WTC11 (cell line): ENCODE measurements at regions not wholly inside any gene's neighbourhood (a gene's known extent, or its start where the extent isn't known, plus 50 kb on each side); places are given as distances from the start of the nearest gene placed in this dataset.

ENCODE experiments used
- ATAC-seq: fragments of 200-7000 bp; cut with Tn5 transposase; 2 replicates; pipeline ENCODE4 v1.10.0; 2021; ENCODE audit warnings: mild to moderate bottlenecking, moderate library complexity
- CTCF ChIA-PET: fragments of 300-600 bp; sonication (Branson Sonifier 250); formaldehyde crosslinking; loops from one replicate; lab custom pipeline; 2021; ENCODE audit warnings: antibody characterized with exemption; lab: Charles Lee
- POLR2A ChIA-PET: fragments of 350-600 bp; sonication (Branson Sonifier 250); formaldehyde crosslinking; loops from one replicate; lab custom pipeline; 2021; ENCODE audit warnings: antibody characterized with exemption; lab: Charles Lee
- DNase-seq: peaks from one replicate; pipeline ENCODE4 v3.0.0; 2021; ENCODE audit warnings: low spot score
- H3K27ac Mint-ChIP-seq: 2 replicates; pipeline ENCODE4 v1.8.0; 2021; ENCODE audit warnings: mixed read lengths
- H3K27me3 Mint-ChIP-seq: 2 replicates; pipeline ENCODE4 v1.8.0; 2021; ENCODE audit warnings: low read depth, mild to moderate bottlenecking, moderate library complexity, mixed read lengths
- H3K36me3 Mint-ChIP-seq: 2 replicates; pipeline ENCODE4 v1.8.0; 2021; ENCODE audit warnings: mixed read lengths
- H3K4me1 Mint-ChIP-seq: 2 replicates; pipeline ENCODE4 v1.8.0; 2022; ENCODE audit warnings: mixed read lengths
- H3K4me3 Mint-ChIP-seq: 2 replicates; pipeline ENCODE4 v1.8.0; 2021; ENCODE audit warnings: mild to moderate bottlenecking, moderate library complexity, mixed read lengths
- H3K9me3 Mint-ChIP-seq: 2 replicates; pipeline ENCODE4 v1.8.0; 2021; ENCODE audit warnings: mixed read lengths
- ATF1 ChIP-seq: sonication (generic); formaldehyde crosslinking; IDR thresholded peaks from 2 replicates; pipeline ENCODE4 v1.8.1; 2023; ENCODE audit warnings: mild to moderate bottlenecking, moderate library complexity, missing genetic modification reagents
- ELF4 ChIP-seq: sonication (generic); formaldehyde crosslinking; IDR thresholded peaks from 2 replicates; pipeline ENCODE4 v1.8.1; 2022; ENCODE audit warnings: low read depth, mild to moderate bottlenecking, moderate library complexity, missing genetic modification reagents
- GABPB1 ChIP-seq: sonication (generic); formaldehyde crosslinking; IDR thresholded peaks from 2 replicates; pipeline ENCODE4 v1.8.1; 2023; ENCODE audit warnings: mild to moderate bottlenecking, missing genetic modification reagents
- GTF2I ChIP-seq: fragments of 250-450 bp; sonication (Bioruptor Pico); conservative IDR thresholded peaks from 2 replicates; pipeline ENCODE4 v1.4.0; 2021; ENCODE audit warnings: mild to moderate bottlenecking
- IRF2 ChIP-seq: sonication (generic); formaldehyde crosslinking; IDR thresholded peaks from 2 replicates; pipeline ENCODE4 v1.8.0; 2022; ENCODE audit warnings: low read depth, missing genetic modification reagents, borderline replicate concordance
- KAT7 ChIP-seq: sonication (generic); formaldehyde crosslinking; IDR thresholded peaks from 2 replicates; pipeline ENCODE4 v1.8.1; 2023; ENCODE audit warnings: missing genetic modification reagents, mild to moderate bottlenecking, borderline replicate concordance
- MXD4 ChIP-seq: fragments of 250-450 bp; sonication (Bioruptor Pico); IDR thresholded peaks from 2 replicates; pipeline ENCODE4 v1.8.0; 2021; ENCODE audit warnings: mild to moderate bottlenecking, moderate library complexity, borderline replicate concordance
- NFE2L1 ChIP-seq: sonication (generic); formaldehyde crosslinking; IDR thresholded peaks from 2 replicates; pipeline ENCODE4 v1.8.1; 2023; ENCODE audit warnings: missing genetic modification reagents
- NR3C1 ChIP-seq: sonication (generic); formaldehyde crosslinking; conservative IDR thresholded peaks from 2 replicates; pipeline ENCODE4 v1.8.1; 2023; ENCODE audit warnings: low read depth, mild to moderate bottlenecking, missing genetic modification reagents
- OVOL2 ChIP-seq: fragments of 250-450 bp; sonication (Bioruptor Pico); IDR thresholded peaks from 2 replicates; pipeline ENCODE4 v1.9.0; 2021; ENCODE audit warnings: mild to moderate bottlenecking, borderline replicate concordance
- RELA ChIP-seq: sonication (generic); formaldehyde crosslinking; IDR thresholded peaks from 2 replicates; pipeline ENCODE4 v1.8.1; 2022; ENCODE audit warnings: missing genetic modification reagents, mild to moderate bottlenecking, borderline replicate concordance
- SMAD4 ChIP-seq: sonication (generic); formaldehyde crosslinking; IDR thresholded peaks from 2 replicates; pipeline ENCODE4 v1.8.0; 2022; ENCODE audit warnings: mild to moderate bottlenecking, missing genetic modification reagents
- SP1 ChIP-seq: sonication (generic); formaldehyde crosslinking; conservative IDR thresholded peaks from 2 replicates; pipeline ENCODE4 v1.8.1; 2022; ENCODE audit warnings: missing genetic modification reagents
- TCF7 ChIP-seq: sonication (generic); formaldehyde crosslinking; IDR thresholded peaks from 2 replicates; pipeline ENCODE4 v1.8.0; 2022; ENCODE audit warnings: mild to moderate bottlenecking, low read depth, missing genetic modification reagents, moderate library complexity
- TP53 ChIP-seq: sonication (generic); formaldehyde crosslinking; IDR thresholded peaks from 2 replicates; pipeline ENCODE4 v1.8.1; 2023; ENCODE audit warnings: mild to moderate bottlenecking, missing genetic modification reagents
- ZBTB21 ChIP-seq: sonication (generic); formaldehyde crosslinking; IDR thresholded peaks from 2 replicates; pipeline ENCODE4 v1.8.1; 2023; ENCODE audit warnings: mild to moderate bottlenecking, missing genetic modification reagents, borderline replicate concordance
- ZNF232 ChIP-seq: sonication (generic); formaldehyde crosslinking; IDR thresholded peaks from 2 replicates; pipeline ENCODE4 v1.8.0; 2022; ENCODE audit warnings: mild to moderate bottlenecking, missing genetic modification reagents
- TF ChIP-seq, protein P1 (sequence below): fragments of 200-600 bp; IDR thresholded peaks from 2 replicates; pipeline ENCODE4 v1.8.0; 2022; ENCODE audit warnings: antibody characterized with exemption
- TF ChIP-seq, protein P2 (sequence below): sonication (generic); formaldehyde crosslinking; IDR thresholded peaks from 2 replicates; pipeline ENCODE4 v1.8.1; 2023; ENCODE audit warnings: mild to moderate bottlenecking, missing genetic modification reagents, moderate library complexity
- TF ChIP-seq, protein P3 (sequence below): sonication (generic); formaldehyde crosslinking; IDR thresholded peaks from 2 replicates; pipeline ENCODE4 v1.8.1; 2022; ENCODE audit warnings: mild to moderate bottlenecking, missing genetic modification reagents, moderate library complexity, borderline replicate concordance
- TF ChIP-seq, protein P4 (sequence below): sonication (generic); formaldehyde crosslinking; IDR thresholded peaks from 2 replicates; pipeline ENCODE4 v1.8.0; 2022; ENCODE audit warnings: mild to moderate bottlenecking, missing genetic modification reagents
- TF ChIP-seq, protein P5 (sequence below): sonication (generic); formaldehyde crosslinking; IDR thresholded peaks from 2 replicates; pipeline ENCODE4 v1.8.1; 2023; ENCODE audit warnings: mild to moderate bottlenecking, missing genetic modification reagents
- TF ChIP-seq, protein P6 (sequence below): sonication (generic); formaldehyde crosslinking; IDR thresholded peaks from 2 replicates; pipeline ENCODE4 v1.8.1; 2022; ENCODE audit warnings: low read depth, mild to moderate bottlenecking, moderate library complexity, missing genetic modification reagents, borderline replicate concordance

DNA sequence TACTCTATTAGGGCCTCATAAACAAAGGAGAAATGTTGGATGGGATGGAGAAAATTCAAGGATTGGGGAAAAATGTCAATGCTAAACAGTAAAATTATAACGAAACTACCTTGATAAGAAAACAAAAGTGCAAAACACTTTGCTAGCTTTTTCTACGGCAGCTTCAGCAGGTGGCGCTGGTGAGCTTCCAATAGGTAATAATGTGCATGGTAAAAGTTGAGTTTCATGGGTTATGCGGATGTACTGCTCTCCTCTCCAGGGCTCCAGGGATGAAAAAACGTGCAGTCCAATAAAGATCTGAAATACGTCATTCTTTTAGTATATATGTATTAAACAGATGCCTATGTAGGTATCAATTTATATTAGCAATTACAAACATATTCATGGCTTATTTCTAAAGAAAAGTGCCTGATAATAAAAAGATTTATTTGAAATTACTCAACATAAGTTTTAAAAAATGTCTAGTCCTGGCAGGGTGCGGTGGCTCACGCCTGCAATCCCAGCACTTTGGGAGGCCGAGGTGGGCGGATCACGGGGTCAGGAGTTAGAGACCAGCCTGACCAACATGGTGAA lies 239.6 kb downstream of the GRXCR1 start:
- CTCF ChIA-PET = interaction anchor here (0.6 to 2.2 kb wide), 6 partner anchors 14 to 1294 kb away, joined by 3 to 11 read pairs (median 3); no protein-coding TSS in a partner anchor
- peak; percentile 75 for DNase-seq
- POLR2A ChIA-PET = no interaction called here
- peak; percentile 44; the same call in 1 of the 2 replicates for ATAC-seq
- Mint-ChIP-seq H3K9me3 (peaks cover 6% of the 10 kb centered on the region), H3K27ac (no peak overlapping the region), H3K4me1 (peaks cover 28% of the 10 kb centered on the region), H3K27me3 (peaks cover 13% of the 10 kb centered on the region), H3K36me3 (no peaks in the 10 kb centered on the region; the same call in 1 of the 2 replicates), H3K4me3 (no peak overlapping the region)
- TF ChIP-seq, protein P1, sequence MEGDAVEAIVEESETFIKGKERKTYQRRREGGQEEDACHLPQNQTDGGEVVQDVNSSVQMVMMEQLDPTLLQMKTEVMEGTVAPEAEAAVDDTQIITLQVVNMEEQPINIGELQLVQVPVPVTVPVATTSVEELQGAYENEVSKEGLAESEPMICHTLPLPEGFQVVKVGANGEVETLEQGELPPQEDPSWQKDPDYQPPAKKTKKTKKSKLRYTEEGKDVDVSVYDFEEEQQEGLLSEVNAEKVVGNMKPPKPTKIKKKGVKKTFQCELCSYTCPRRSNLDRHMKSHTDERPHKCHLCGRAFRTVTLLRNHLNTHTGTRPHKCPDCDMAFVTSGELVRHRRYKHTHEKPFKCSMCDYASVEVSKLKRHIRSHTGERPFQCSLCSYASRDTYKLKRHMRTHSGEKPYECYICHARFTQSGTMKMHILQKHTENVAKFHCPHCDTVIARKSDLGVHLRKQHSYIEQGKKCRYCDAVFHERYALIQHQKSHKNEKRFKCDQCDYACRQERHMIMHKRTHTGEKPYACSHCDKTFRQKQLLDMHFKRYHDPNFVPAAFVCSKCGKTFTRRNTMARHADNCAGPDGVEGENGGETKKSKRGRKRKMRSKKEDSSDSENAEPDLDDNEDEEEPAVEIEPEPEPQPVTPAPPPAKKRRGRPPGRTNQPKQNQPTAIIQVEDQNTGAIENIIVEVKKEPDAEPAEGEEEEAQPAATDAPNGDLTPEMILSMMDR = peak; percentile 69
- no peak for TF ChIP-seq ZNF232 (CRISPR knock-in tag)

DNA sequence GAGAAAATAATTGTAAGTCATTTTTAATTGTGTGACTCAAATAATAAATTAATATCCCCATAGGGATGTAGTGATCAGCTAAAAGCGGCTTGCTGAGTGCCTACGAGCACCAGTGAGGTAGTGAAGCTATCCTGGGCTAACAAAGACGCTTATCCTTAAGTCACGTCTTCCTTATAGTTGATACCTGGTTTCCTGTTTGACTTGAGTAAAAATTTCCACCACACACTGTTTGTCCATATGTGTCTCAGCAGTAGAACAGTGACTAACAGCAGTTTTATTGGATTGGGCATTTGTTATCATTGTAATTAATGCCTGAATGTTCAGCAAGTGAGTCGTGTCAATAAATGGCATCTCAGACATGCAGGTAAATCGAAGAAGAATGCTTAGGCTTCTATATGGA lies 241.1 kb downstream of the GRXCR1 start:
- no peak for ATAC-seq
- Mint-ChIP-seq H3K27me3 (peaks cover 4% of the 10 kb centered on the region), H3K9me3 (peaks cover 14% of the 10 kb centered on the region), H3K27ac (no peak overlapping the region), H3K4me1 (peaks cover 28% of the 10 kb centered on the region), H3K36me3 (no peaks in the 10 kb centered on the region), H3K4me3 (no peak overlapping the region)
- no peak for TF ChIP-seq GTF2I (CRISPR knock-in tag)
- TF ChIP-seq, protein P2, sequence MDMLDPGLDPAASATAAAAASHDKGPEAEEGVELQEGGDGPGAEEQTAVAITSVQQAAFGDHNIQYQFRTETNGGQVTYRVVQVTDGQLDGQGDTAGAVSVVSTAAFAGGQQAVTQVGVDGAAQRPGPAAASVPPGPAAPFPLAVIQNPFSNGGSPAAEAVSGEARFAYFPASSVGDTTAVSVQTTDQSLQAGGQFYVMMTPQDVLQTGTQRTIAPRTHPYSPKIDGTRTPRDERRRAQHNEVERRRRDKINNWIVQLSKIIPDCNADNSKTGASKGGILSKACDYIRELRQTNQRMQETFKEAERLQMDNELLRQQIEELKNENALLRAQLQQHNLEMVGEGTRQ (CRISPR knock-in tag) = no peak
- no peak for TF ChIP-seq ELF4 (CRISPR knock-in tag)
- TF ChIP-seq ZNF232 (CRISPR knock-in tag) = no peak
- no peak for TF ChIP-seq NR3C1
- no peak for TF ChIP-seq ZBTB21
- no peak for TF ChIP-seq SP1 (CRISPR knock-in tag)
- TF ChIP-seq MXD4 (CRISPR knock-in tag) = no peak
- TF ChIP-seq RELA (CRISPR knock-in tag) = no peak
- TF ChIP-seq, protein P3, sequence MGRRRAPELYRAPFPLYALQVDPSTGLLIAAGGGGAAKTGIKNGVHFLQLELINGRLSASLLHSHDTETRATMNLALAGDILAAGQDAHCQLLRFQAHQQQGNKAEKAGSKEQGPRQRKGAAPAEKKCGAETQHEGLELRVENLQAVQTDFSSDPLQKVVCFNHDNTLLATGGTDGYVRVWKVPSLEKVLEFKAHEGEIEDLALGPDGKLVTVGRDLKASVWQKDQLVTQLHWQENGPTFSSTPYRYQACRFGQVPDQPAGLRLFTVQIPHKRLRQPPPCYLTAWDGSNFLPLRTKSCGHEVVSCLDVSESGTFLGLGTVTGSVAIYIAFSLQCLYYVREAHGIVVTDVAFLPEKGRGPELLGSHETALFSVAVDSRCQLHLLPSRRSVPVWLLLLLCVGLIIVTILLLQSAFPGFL = no peak
- TF ChIP-seq, protein P1 = no peak
- no peak for TF ChIP-seq TCF7 (CRISPR knock-in tag)
- TF ChIP-seq TP53 = no peak
- TF ChIP-seq GABPB1 = no peak
- TF ChIP-seq SMAD4 = no peak
- ChIA-PET CTCF (no interaction called here), POLR2A (no interaction called here)
- DNase-seq = no peak

DNA sequence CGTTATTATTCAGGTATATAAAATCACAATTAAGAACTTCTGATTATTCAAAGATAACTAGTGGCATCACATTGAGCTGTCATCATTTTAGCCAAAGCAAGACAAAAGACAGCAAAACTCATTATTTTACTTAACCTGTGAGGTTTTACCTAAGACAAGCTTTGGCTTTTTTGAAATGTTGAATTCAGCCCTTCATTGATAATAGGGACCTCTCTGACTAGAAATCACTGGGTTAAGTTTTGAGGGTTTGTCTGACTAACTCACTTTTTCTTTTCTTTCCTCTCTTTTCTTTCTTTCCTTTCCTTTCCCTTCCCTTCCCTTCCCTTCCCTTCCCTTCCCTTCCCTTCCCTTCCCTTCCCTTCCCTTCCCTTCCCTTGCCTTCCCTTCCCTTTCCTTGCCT lies 244.2 kb downstream of the GRXCR1 start:
- H3K4me1 Mint-ChIP-seq = peaks cover 9% of the 10 kb centered on the region
- H3K27me3 Mint-ChIP-seq = no peaks in the 10 kb centered on the region
- no peak for ATAC-seq
- no peaks in the 10 kb centered on the region for H3K36me3 Mint-ChIP-seq
- no peak for DNase-seq
- no peak overlapping the region for H3K4me3 Mint-ChIP-seq
- CTCF ChIA-PET = no interaction called here
- POLR2A ChIA-PET = no interaction called here
- H3K9me3 Mint-ChIP-seq = peaks cover 19% of the 10 kb centered on the region
- H3K27ac Mint-ChIP-seq = no peak overlapping the region
- no peak for TF ChIP-seq TP53
- TF ChIP-seq, protein P4, sequence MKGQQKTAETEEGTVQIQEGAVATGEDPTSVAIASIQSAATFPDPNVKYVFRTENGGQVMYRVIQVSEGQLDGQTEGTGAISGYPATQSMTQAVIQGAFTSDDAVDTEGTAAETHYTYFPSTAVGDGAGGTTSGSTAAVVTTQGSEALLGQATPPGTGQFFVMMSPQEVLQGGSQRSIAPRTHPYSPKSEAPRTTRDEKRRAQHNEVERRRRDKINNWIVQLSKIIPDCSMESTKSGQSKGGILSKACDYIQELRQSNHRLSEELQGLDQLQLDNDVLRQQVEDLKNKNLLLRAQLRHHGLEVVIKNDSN = no peak
- no peak for TF ChIP-seq ELF4 (CRISPR knock-in tag)
- TF ChIP-seq KAT7 (CRISPR knock-in tag) = no peak
- TF ChIP-seq, protein P5, sequence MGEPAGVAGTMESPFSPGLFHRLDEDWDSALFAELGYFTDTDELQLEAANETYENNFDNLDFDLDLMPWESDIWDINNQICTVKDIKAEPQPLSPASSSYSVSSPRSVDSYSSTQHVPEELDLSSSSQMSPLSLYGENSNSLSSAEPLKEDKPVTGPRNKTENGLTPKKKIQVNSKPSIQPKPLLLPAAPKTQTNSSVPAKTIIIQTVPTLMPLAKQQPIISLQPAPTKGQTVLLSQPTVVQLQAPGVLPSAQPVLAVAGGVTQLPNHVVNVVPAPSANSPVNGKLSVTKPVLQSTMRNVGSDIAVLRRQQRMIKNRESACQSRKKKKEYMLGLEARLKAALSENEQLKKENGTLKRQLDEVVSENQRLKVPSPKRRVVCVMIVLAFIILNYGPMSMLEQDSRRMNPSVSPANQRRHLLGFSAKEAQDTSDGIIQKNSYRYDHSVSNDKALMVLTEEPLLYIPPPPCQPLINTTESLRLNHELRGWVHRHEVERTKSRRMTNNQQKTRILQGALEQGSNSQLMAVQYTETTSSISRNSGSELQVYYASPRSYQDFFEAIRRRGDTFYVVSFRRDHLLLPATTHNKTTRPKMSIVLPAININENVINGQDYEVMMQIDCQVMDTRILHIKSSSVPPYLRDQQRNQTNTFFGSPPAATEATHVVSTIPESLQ (CRISPR knock-in tag) = no peak
- no peak for TF ChIP-seq NFE2L1 (CRISPR knock-in tag)
- no peak for TF ChIP-seq OVOL2 (CRISPR knock-in tag)
- no peak for TF ChIP-seq IRF2 (CRISPR knock-in tag)
- TF ChIP-seq MXD4 (CRISPR knock-in tag) = no peak
- TF ChIP-seq, protein P6, sequence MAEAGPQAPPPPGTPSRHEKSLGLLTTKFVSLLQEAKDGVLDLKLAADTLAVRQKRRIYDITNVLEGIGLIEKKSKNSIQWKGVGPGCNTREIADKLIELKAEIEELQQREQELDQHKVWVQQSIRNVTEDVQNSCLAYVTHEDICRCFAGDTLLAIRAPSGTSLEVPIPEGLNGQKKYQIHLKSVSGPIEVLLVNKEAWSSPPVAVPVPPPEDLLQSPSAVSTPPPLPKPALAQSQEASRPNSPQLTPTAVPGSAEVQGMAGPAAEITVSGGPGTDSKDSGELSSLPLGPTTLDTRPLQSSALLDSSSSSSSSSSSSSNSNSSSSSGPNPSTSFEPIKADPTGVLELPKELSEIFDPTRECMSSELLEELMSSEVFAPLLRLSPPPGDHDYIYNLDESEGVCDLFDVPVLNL (CRISPR knock-in tag) = no peak
- no peak for TF ChIP-seq SP1 (CRISPR knock-in tag)
- no peak for TF ChIP-seq ATF1
